K562 (cell line): ENCODE measurements at regions not wholly inside any gene's neighbourhood (a gene's known extent, or its start where the extent isn't known, plus 50 kb on each side); places are given as distances from the start of the nearest gene placed in this dataset.

Experiments used
- CC2D1A ChIP-seq: fragments of 450-650 bp; IDR thresholded peaks from 2 replicates; pipeline ENCODE4 v1.6.1; 2017; ENCODE audit warnings: mild to moderate bottlenecking
- DACH1 ChIP-seq: fragments of 450-650 bp; IDR thresholded peaks from 2 replicates; pipeline ENCODE4 v1.6.1; 2018; ENCODE audit not compliant: partially characterized antibody
- EGR1 ChIP-seq: fragments of 450-650 bp; conservative IDR thresholded peaks from 2 replicates; pipeline ENCODE4 v1.6.1; 2017; ENCODE audit warnings: mild to moderate bottlenecking
- ELK3 ChIP-seq: fragments of 450-650 bp; formaldehyde crosslinking; IDR thresholded peaks from 2 replicates; pipeline ENCODE4 v1.4.0; 2020; ENCODE audit warnings: mild to moderate bottlenecking
- GABPB2 ChIP-seq: fragments of 250-450 bp; sonication (Bioruptor Pico); conservative IDR thresholded peaks from 2 replicates; pipeline ENCODE4 v1.5.1; 2021; ENCODE audit warnings: mild to moderate bottlenecking
- HDAC8 ChIP-seq: fragments of 450-650 bp; IDR thresholded peaks from 2 replicates; pipeline ENCODE4 v1.6.1; 2016; ENCODE audit warnings: mild to moderate bottlenecking, missing genetic modification characterization, moderate library complexity, missing compliant biosample characterization
- KLF1 ChIP-seq: fragments of 450-650 bp; IDR thresholded peaks from 2 replicates; pipeline ENCODE4 v1.6.1; 2016; ENCODE audit warnings: missing genetic modification characterization, missing compliant biosample characterization
- LEF1 ChIP-seq: fragments of 450-650 bp; IDR thresholded peaks from 2 replicates; pipeline ENCODE4 v1.6.1; 2016; ENCODE audit warnings: mild to moderate bottlenecking
- MTA2 ChIP-seq: fragments of 450-650 bp; IDR thresholded peaks from 2 replicates; pipeline ENCODE4 v1.6.1; 2016; ENCODE audit warnings: low read depth
- MTF1 ChIP-seq: fragments of 250-450 bp; sonication (Bioruptor Pico); IDR thresholded peaks from 2 replicates; pipeline ENCODE4 v1.9.0; 2021; ENCODE audit warnings: moderate library complexity, mild to moderate bottlenecking, inconsistent platforms, borderline replicate concordance
- RNF2 ChIP-seq: sonication (generic); IDR thresholded peaks from 2 replicates; pipeline ENCODE4 v1.6.1; 2016
- THAP12 ChIP-seq: fragments of 250-450 bp; sonication (Bioruptor Pico); IDR thresholded peaks from 2 replicates; pipeline ENCODE4 v1.9.0; 2021; ENCODE audit warnings: mild to moderate bottlenecking, inconsistent platforms
- YY1 ChIP-seq, 3 experiments: IDR thresholded peaks; 2 replicates each; pipeline ENCODE4 v1.6.1; 2011; ENCODE audit warnings: low read length in 2 of 3, mild to moderate bottlenecking in 2 of 3, moderate library complexity in 2 of 3, borderline replicate concordance in 1 of 3, control low read depth in 1 of 3, low read depth in 1 of 3; ENCODE audit not compliant: insufficient read depth in 3 of 3, insufficient replicate concordance in 2 of 3, control insufficient read depth in 1 of 3, insufficient read length in 1 of 3; ENCODE audit errors: extremely low read depth in 1 of 3
- ZKSCAN1 ChIP-seq: fragments of 150-350 bp; IDR thresholded peaks from 2 replicates; pipeline ENCODE4 v1.6.1; 2016; ENCODE audit warnings: low read depth, low read length
- ZNF318 ChIP-seq, 2 experiments: fragments of 450-650 bp; IDR thresholded peaks; 2 replicates each; pipeline ENCODE4 v1.6.1; 2016; ENCODE audit warnings: mild to moderate bottlenecking in 2 of 2, borderline replicate concordance in 1 of 2, low read depth in 1 of 2, moderate library complexity in 1 of 2
- ZNF445 ChIP-seq: fragments of 250-450 bp; sonication (Bioruptor Pico); IDR thresholded peaks from 2 replicates; pipeline ENCODE4 v1.4.0; 2020; ENCODE audit warnings: low read depth, mild to moderate bottlenecking, moderate library complexity
- ZSCAN32 ChIP-seq: fragments of 450-650 bp; formaldehyde crosslinking; IDR thresholded peaks from 2 replicates; pipeline ENCODE4 v1.4.0; 2020; ENCODE audit warnings: mild to moderate bottlenecking, moderate library complexity

GRCh38 chr3:177358977-177359592, 161.8 kb upstream of the TBL1XR1 start (continued):
- TF ChIP-seq ZNF318 (IDR thresholded peaks at IDR 0.05; ENCODE audit: borderline replicate concordance in 1 of 2, low read depth in 1 of 2) (no peak), LEF1 (no peak), ZKSCAN1 (no peak; the same call in 1 of the 2 replicates), ZSCAN32 (CRISPR knock-in tag) (no peak), CC2D1A (no peak), MTA2 (no peak), EGR1 (no peak), KLF1 (tag) (no peak), GABPB2 (CRISPR knock-in tag) (no peak), ELK3 (CRISPR knock-in tag) (no peak), ZNF445 (no peak), RNF2 (no peak), YY1 (IDR thresholded peaks at IDR 0.05; ENCODE audit: borderline replicate concordance in 1 of 3, control insufficient read depth in 1 of 3, extremely low read depth in 1 of 3, insufficient read depth in 3 of 3, insufficient read length in 1 of 3, insufficient replicate concordance in 2 of 3, low read depth in 1 of 3, low read length in 2 of 3) (no peak), HDAC8 (tag) (peak; percentile 84), THAP12 (no peak), DACH1 (no peak), MTF1 (CRISPR knock-in tag) (0 out of 2 replicates have a peak, but pooled peaks have one; percentile 15)
